ENCODE measurements at regions not wholly inside any gene's neighbourhood (a gene's known extent, or its start where the extent isn't known, plus 50 kb on each side); places are given as distances from the start of the nearest gene placed in this dataset.

DNA sequence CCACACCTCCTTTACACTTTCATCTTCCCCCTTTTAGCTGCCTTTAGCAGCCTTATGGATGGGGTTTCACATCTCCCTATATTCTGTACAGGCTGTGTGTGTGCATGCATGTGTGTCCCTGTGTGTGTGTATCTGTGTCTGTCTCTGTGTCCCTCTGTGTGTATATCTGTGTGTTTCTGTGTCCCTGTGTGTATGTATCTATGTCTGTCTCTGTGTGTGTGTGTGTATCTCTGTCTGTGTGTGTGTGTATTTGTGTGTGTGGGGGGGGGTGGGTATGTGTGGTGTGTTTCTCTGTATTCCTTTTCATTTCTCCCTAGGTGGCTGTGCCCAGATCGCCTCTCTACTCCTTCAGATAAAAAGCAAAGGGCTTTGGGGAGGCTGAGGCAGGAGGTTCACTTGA, 52.2 kb upstream of the CD83 start:
- H3K27ac Mint-ChIP-seq = peak overlapping the region in 1 of 7 donors; percentile 1
- H3K9me3 Mint-ChIP-seq = peaks cover 0 to 4% (median 0%) of the 10 kb centered on the region in 7 donors
- H3K27me3 Mint-ChIP-seq (ENCODE audit: low read depth in 3 of 3) = peaks cover 0 to 12% (median 6%) of the 10 kb centered on the region in 3 donors
- Histone ChIP-seq H3K4me1 (ENCODE audit: control insufficient read depth in 1 of 2, insufficient read depth in 2 of 2, low read length in 2 of 2) (no peaks in the 10 kb centered on the region), H3K4me3 (replicated peaks in 1 of 3; ENCODE audit: low read depth in 2 of 3, low read length in 3 of 3) (no peak overlapping the region), H2AFZ (ENCODE audit: insufficient read depth, low read depth, low read length, poor library complexity, severe bottlenecking) (no peak overlapping the region), H3K79me2 (ENCODE audit: insufficient read depth, low read length) (no peaks in the 10 kb centered on the region), H4K20me1 (ENCODE audit: insufficient read depth, low read length) (no peaks in the 10 kb centered on the region), H3K27ac (ENCODE audit: low read depth in 1 of 2, low read length in 2 of 2) (no peak overlapping the region), H3K4me2 (replicated peaks; ENCODE audit: extremely low read depth, low read length, poor library complexity, severe bottlenecking) (no peak overlapping the region), H3K9ac (ENCODE audit: insufficient read depth, low read length, poor library complexity, severe bottlenecking) (no peak overlapping the region), H3K27me3 (ENCODE audit: control insufficient read depth in 2 of 2, insufficient read depth in 2 of 2, low read length in 2 of 2) (peaks cover 6 to 10% of the 10 kb centered on the region in 2 donors), H3K9me3 (replicated peaks in 1 of 2; ENCODE audit: control insufficient read depth in 1 of 2, insufficient read depth in 1 of 2, low read length in 2 of 2) (no peaks in the 10 kb centered on the region), H3K36me3 (replicated peaks in 1 of 2; ENCODE audit: control insufficient read depth in 1 of 2, insufficient read depth in 2 of 2, low read length in 2 of 2) (no peaks in the 10 kb centered on the region)
- intact Hi-C loops (cut with micrococcal nuclease) = loop anchor here (10.0 kb wide), 2 partner anchors 141 to 151 kb away; partner anchors contain the start of gene RNF182 (in 1 of the 2)
- H3K4me3 Mint-ChIP-seq = no peak overlapping the region
- TF ChIP-seq, protein P1, sequence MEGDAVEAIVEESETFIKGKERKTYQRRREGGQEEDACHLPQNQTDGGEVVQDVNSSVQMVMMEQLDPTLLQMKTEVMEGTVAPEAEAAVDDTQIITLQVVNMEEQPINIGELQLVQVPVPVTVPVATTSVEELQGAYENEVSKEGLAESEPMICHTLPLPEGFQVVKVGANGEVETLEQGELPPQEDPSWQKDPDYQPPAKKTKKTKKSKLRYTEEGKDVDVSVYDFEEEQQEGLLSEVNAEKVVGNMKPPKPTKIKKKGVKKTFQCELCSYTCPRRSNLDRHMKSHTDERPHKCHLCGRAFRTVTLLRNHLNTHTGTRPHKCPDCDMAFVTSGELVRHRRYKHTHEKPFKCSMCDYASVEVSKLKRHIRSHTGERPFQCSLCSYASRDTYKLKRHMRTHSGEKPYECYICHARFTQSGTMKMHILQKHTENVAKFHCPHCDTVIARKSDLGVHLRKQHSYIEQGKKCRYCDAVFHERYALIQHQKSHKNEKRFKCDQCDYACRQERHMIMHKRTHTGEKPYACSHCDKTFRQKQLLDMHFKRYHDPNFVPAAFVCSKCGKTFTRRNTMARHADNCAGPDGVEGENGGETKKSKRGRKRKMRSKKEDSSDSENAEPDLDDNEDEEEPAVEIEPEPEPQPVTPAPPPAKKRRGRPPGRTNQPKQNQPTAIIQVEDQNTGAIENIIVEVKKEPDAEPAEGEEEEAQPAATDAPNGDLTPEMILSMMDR (IDR thresholded peaks at IDR 0.05) = no peak
- peaks cover 9% of the 10 kb centered on the region for H3K4me1 Mint-ChIP-seq
- WGBS (ENCODE audit: insufficient coverage) = no CpG with 5 or more reads among the region's 1 CpG
- H3K36me3 Mint-ChIP-seq = no peaks in the 10 kb centered on the region
- DNase-seq = no peak

GRCh38 chr6:14066782-14067406, 50.7 kb upstream of the CD83 start:
- no peaks in the 10 kb centered on the region for H3K36me3 Mint-ChIP-seq
- H3K27me3 Mint-ChIP-seq (ENCODE audit: low read depth in 3 of 3) = peaks cover 0 to 9% (median 7%) of the 10 kb centered on the region in 3 donors
- H4K20me1 ChIP-seq (ENCODE audit: insufficient read depth, low read length) = no peaks in the 10 kb centered on the region
- H3K4me3 ChIP-seq (replicated peaks in 1 of 3; ENCODE audit: low read depth in 2 of 3, low read length in 3 of 3) = no peak overlapping the region
- peak overlapping the region in 2 of 7 donors; percentile 10 to 19 for H3K27ac Mint-ChIP-seq
- H2AFZ ChIP-seq (ENCODE audit: insufficient read depth, low read depth, low read length, poor library complexity, severe bottlenecking) = no peak overlapping the region
- peak overlapping the region in 1 of 2 donors; percentile 53 for H3K4me3 Mint-ChIP-seq
- H3K36me3 ChIP-seq (replicated peaks in 1 of 2; ENCODE audit: control insufficient read depth in 1 of 2, insufficient read depth in 2 of 2, low read length in 2 of 2) = no peaks in the 10 kb centered on the region
- H3K79me2 ChIP-seq (ENCODE audit: insufficient read depth, low read length) = no peaks in the 10 kb centered on the region
- WGBS (ENCODE audit: insufficient coverage) = 19% methylated on average over 2 of the region's 5 CpGs
- peak; percentile 25 to 54 (median 51) for DNase-seq
- no peaks in the 10 kb centered on the region for H3K4me1 ChIP-seq (ENCODE audit: control insufficient read depth in 1 of 2, insufficient read depth in 2 of 2, low read length in 2 of 2)
- H3K27ac ChIP-seq (ENCODE audit: low read depth in 1 of 2, low read length in 2 of 2) = no peak overlapping the region
- H3K9me3 Mint-ChIP-seq = peaks cover 0 to 4% (median 0%) of the 10 kb centered on the region in 7 donors
- peaks cover 9% of the 10 kb centered on the region for H3K4me1 Mint-ChIP-seq
- peak overlapping the region; percentile 10 for H3K4me2 ChIP-seq (replicated peaks; ENCODE audit: extremely low read depth, low read length, poor library complexity, severe bottlenecking)
- intact Hi-C loops (cut with micrococcal nuclease) = loop anchor here (10.0 kb wide), 2 partner anchors 142 to 152 kb away; partner anchors contain the start of gene RNF182 (in 1 of the 2)
- TF ChIP-seq, protein P1 (IDR thresholded peaks at IDR 0.05) = peak; percentile 73
- H3K9ac ChIP-seq (ENCODE audit: insufficient read depth, low read length, poor library complexity, severe bottlenecking) = no peak overlapping the region
- peaks cover 2 to 6% of the 10 kb centered on the region in 2 donors for H3K27me3 ChIP-seq (ENCODE audit: control insufficient read depth in 2 of 2, insufficient read depth in 2 of 2, low read length in 2 of 2)
- H3K9me3 ChIP-seq (replicated peaks in 1 of 2; ENCODE audit: control insufficient read depth in 1 of 2, insufficient read depth in 1 of 2, low read length in 2 of 2) = no peaks in the 10 kb centered on the region
